OCI-LY3 (cell line): ENCODE measurements at regions not wholly inside any gene's neighbourhood (a gene's known extent, or its start where the extent isn't known, plus 50 kb on each side); places are given as distances from the start of the nearest gene placed in this dataset.

Experiments used
- H2AFZ ChIP-seq: fragments of 200-600, 300-600 bp; shearing (Covaris generic); 2 replicates; pipeline ENCODE4 v1.6.0; 2014; ENCODE audit warnings: antibody characterized with exemption, low read depth, low read length
- H3K27ac ChIP-seq: fragments of 200-600, 300-600 bp; sonication (generic); 2 replicates; pipeline ENCODE4 v1.5.1; 2014; ENCODE audit warnings: mild to moderate bottlenecking, low read length, moderate library complexity, mixed read lengths
- H3K27me3 ChIP-seq: fragments of 200-600, 300-600 bp; sonication (generic); 2 replicates; pipeline ENCODE4 v1.6.1; 2014; ENCODE audit warnings: low read depth, low read length, mixed read lengths
- H3K36me3 ChIP-seq: fragments of 200-600, 300-600 bp; sonication (generic); replicated peaks from 2 replicates; pipeline ENCODE3; 2014; ENCODE audit warnings: low read depth, low read length, mixed read lengths
- H3K4me1 ChIP-seq: fragments of 300-600, 200-600 bp; sonication (generic); 2 replicates; pipeline ENCODE4 v1.6.1; 2014; ENCODE audit warnings: low read length, mixed read lengths
- H3K4me2 ChIP-seq: fragments of 200-600, 300-600 bp; sonication (generic); 2 replicates; pipeline ENCODE4 v1.6.1; 2014; ENCODE audit warnings: low read length, mixed read lengths
- H3K4me3 ChIP-seq: fragments of 300-600, 200-600 bp; sonication (generic); 2 replicates; pipeline ENCODE4 v1.5.1; 2014; ENCODE audit warnings: antibody characterized with exemption, mild to moderate bottlenecking, low read length, moderate library complexity
- H3K79me2 ChIP-seq: fragments of 300-600, 200-600 bp; shearing (Covaris generic); 2 replicates; pipeline ENCODE4 v1.6.1; 2014; ENCODE audit warnings: mild to moderate bottlenecking, low read length, mixed read lengths
- H3K9ac ChIP-seq: fragments of 300-600, 200-600 bp; shearing (Covaris generic); 2 replicates; pipeline ENCODE4 v1.6.0; 2014; ENCODE audit warnings: mild to moderate bottlenecking, low read length, moderate library complexity
- H3K9me3 ChIP-seq: fragments of 200-600, 300-600 bp; shearing (Covaris generic); 2 replicates; pipeline ENCODE4 v1.6.1; 2014; ENCODE audit warnings: low read length, mixed read lengths; ENCODE audit not compliant: insufficient read depth
- H4K20me1 ChIP-seq: fragments of 200-600, 300-600 bp; sonication (generic); 2 replicates; pipeline ENCODE4 v1.6.1; 2016; ENCODE audit warnings: low read length, mixed read lengths; ENCODE audit not compliant: insufficient read depth
- CTCF ChIP-seq: fragments of 200-600, 300-600 bp; sonication (generic); IDR thresholded peaks from 2 replicates; pipeline ENCODE4 v1.5.1; 2014; ENCODE audit warnings: antibody characterized with exemption, low read length, low read depth
- EZH2phosphoT487 ChIP-seq: fragments of 200-600 bp; shearing (Covaris generic); IDR thresholded peaks from 2 replicates; pipeline ENCODE4 v1.6.1; 2018; ENCODE audit warnings: antibody characterized with exemption, mixed run types, low read depth

- Histone ChIP-seq H4K20me1 (no peaks in the 10 kb centered on the region), H3K9ac (no peak overlapping the region), H3K4me3 (no peak overlapping the region), H3K36me3 (no peaks in the 10 kb centered on the region), H3K9me3 (no peaks in the 10 kb centered on the region), H3K4me1 (no peaks in the 10 kb centered on the region), H3K79me2 (no peaks in the 10 kb centered on the region), H3K27ac (no peak overlapping the region), H3K4me2 (no peak overlapping the region), H3K27me3 (no peaks in the 10 kb centered on the region), H2AFZ (no peak overlapping the region)
- TF ChIP-seq CTCF, result no peak
These were observed 1192.4 kb upstream of the CITED2 start for GRCh38 chr6:140566781-140567277.

- no peak for TF ChIP-seq CTCF
- no peak for TF ChIP-seq EZH2phosphoT487
- no peak overlapping the region for H3K4me3 ChIP-seq
- no peaks in the 10 kb centered on the region for H3K4me1 ChIP-seq
- H3K27me3 ChIP-seq, result no peaks in the 10 kb centered on the region
- H3K9ac ChIP-seq, result no peak overlapping the region
- H2AFZ ChIP-seq, result no peak overlapping the region
- no peaks in the 10 kb centered on the region for H3K9me3 ChIP-seq
- no peaks in the 10 kb centered on the region for H4K20me1 ChIP-seq
- H3K4me2 ChIP-seq, result no peak overlapping the region
- no peaks in the 10 kb centered on the region for H3K79me2 ChIP-seq
- H3K36me3 ChIP-seq, result no peaks in the 10 kb centered on the region
- no peak overlapping the region for H3K27ac ChIP-seq
These were observed 1189.3 kb upstream of the CITED2 start for GRCh38 chr6:140563728-140564127.

- no peaks in the 10 kb centered on the region for H3K27me3 ChIP-seq
- no peaks in the 10 kb centered on the region for H3K9me3 ChIP-seq
- H3K4me1 ChIP-seq, result no peaks in the 10 kb centered on the region
- no peak overlapping the region for H2AFZ ChIP-seq
- no peak overlapping the region for H3K4me2 ChIP-seq
- H3K9ac ChIP-seq, result no peak overlapping the region
- H3K79me2 ChIP-seq, result no peaks in the 10 kb centered on the region
- H3K27ac ChIP-seq, result no peak overlapping the region
- H3K4me3 ChIP-seq, result no peak overlapping the region
- no peaks in the 10 kb centered on the region for H3K36me3 ChIP-seq
- TF ChIP-seq EZH2phosphoT487 (no peak), CTCF (no peak)
- no peaks in the 10 kb centered on the region for H4K20me1 ChIP-seq
These were observed 1187.3 kb upstream of the CITED2 start for GRCh38 chr6:140561701-140562100.

GRCh38 chr6:140560671-140561070 lies 1186.2 kb upstream of the CITED2 start:
- no peaks in the 10 kb centered on the region for H3K4me1 ChIP-seq
- H3K79me2 ChIP-seq, result no peaks in the 10 kb centered on the region
- no peaks in the 10 kb centered on the region for H4K20me1 ChIP-seq
- no peaks in the 10 kb centered on the region for H3K36me3 ChIP-seq
- no peak overlapping the region for H3K9ac ChIP-seq
- TF ChIP-seq EZH2phosphoT487 (no peak), CTCF (no peak)
- no peak overlapping the region for H2AFZ ChIP-seq
- H3K9me3 ChIP-seq, result no peaks in the 10 kb centered on the region
- no peak overlapping the region for H3K4me3 ChIP-seq
- H3K27me3 ChIP-seq, result no peaks in the 10 kb centered on the region
- H3K27ac ChIP-seq, result no peak overlapping the region
- no peak overlapping the region for H3K4me2 ChIP-seq
